HepG2 (cell line): ENCODE measurements at regions not wholly inside any gene's neighbourhood (a gene's known extent, or its start where the extent isn't known, plus 50 kb on each side); places are given as distances from the start of the nearest gene placed in this dataset.
A peak's percentile ranks its signal among the peaks of the same experiment; 100 is the strongest.

Experiments
- ATAD3A ChIP-seq: sonication (generic); formaldehyde crosslinking; IDR thresholded peaks from 2 replicates; pipeline ENCODE4 v1.4.0; 2020; ENCODE audit warnings: missing genetic modification reagents
- CHD4 ChIP-seq: fragments of 200-600 bp; sonication (generic); IDR thresholded peaks from 2 replicates; pipeline ENCODE4 v1.7.0; 2017; ENCODE audit warnings: mild to moderate bottlenecking, low read length, borderline replicate concordance
- FOSL1 ChIP-seq: sonication (generic); formaldehyde crosslinking; IDR thresholded peaks from 2 replicates; pipeline ENCODE4 v1.9.0; 2021; ENCODE audit warnings: missing genetic modification reagents, borderline replicate concordance
- FOXK1 ChIP-seq: sonication (generic); formaldehyde crosslinking; IDR thresholded peaks from 2 replicates; pipeline ENCODE4 v1.4.0; 2020; ENCODE audit warnings: low read depth, missing genetic modification reagents, borderline replicate concordance
- KLF11 ChIP-seq: IDR thresholded peaks from 2 replicates; pipeline ENCODE4 v1.6.1; 2016; ENCODE audit warnings: missing compliant biosample characterization
- PRPF4 ChIP-seq: fragments of 200-400 bp; formaldehyde crosslinking; IDR thresholded peaks from 2 replicates; pipeline ENCODE4 v1.6.1; 2016; ENCODE audit warnings: low read length, low read depth; ENCODE audit not compliant: poor library complexity, severe bottlenecking
- RARA ChIP-seq: IDR thresholded peaks from 2 replicates; pipeline ENCODE4 v1.6.1; 2016; ENCODE audit warnings: missing genetic modification reagents, missing compliant biosample characterization
- RXRA ChIP-seq: sonication (generic); formaldehyde crosslinking; IDR thresholded peaks from 2 replicates; pipeline ENCODE4 v1.5.1; 2020; ENCODE audit warnings: missing genetic modification reagents
- ZNF282 ChIP-seq: fragments of 450-650 bp; IDR thresholded peaks from 2 replicates; pipeline ENCODE4 v1.6.1; 2018; ENCODE audit not compliant: partially characterized antibody
- ZNF3 ChIP-seq: IDR thresholded peaks from 2 replicates; pipeline ENCODE4 v1.7.0; 2017; ENCODE audit warnings: inconsistent platforms
- ZNF644 ChIP-seq: IDR thresholded peaks from 2 replicates; pipeline ENCODE4 v1.6.1; 2016; ENCODE audit warnings: low read depth
- ZNF768 ChIP-seq: sonication (generic); formaldehyde crosslinking; IDR thresholded peaks from 2 replicates; pipeline ENCODE4 v1.4.0; 2020; ENCODE audit warnings: missing genetic modification reagents
- ZNF883 ChIP-seq: sonication (generic); formaldehyde crosslinking; IDR thresholded peaks from 2 replicates; pipeline ENCODE4 v1.5.1; 2020; ENCODE audit warnings: mild to moderate bottlenecking, missing genetic modification reagents; ENCODE audit errors: not compliant biosample characterization
- TF ChIP-seq, protein P1 (sequence below): sonication (generic); formaldehyde crosslinking; IDR thresholded peaks from 2 replicates; pipeline ENCODE4 v1.9.0; 2021; ENCODE audit warnings: missing genetic modification reagents, borderline replicate concordance
- TF ChIP-seq, protein P2 (sequence below): sonication (generic); formaldehyde crosslinking; IDR thresholded peaks from 2 replicates; pipeline ENCODE4 v1.4.0; 2020; ENCODE audit warnings: mild to moderate bottlenecking, missing genetic modification reagents
- TF ChIP-seq, protein P3 (sequence below): IDR thresholded peaks from 2 replicates; pipeline ENCODE4 v1.4.0; 2020; ENCODE audit warnings: mild to moderate bottlenecking, missing genetic modification reagents
- TF ChIP-seq, protein P4 (sequence below): sonication (generic); IDR thresholded peaks from 2 replicates; pipeline ENCODE4 v1.6.1; 2016; ENCODE audit warnings: low read depth, borderline replicate concordance
- TF ChIP-seq, protein P5 (sequence below): sonication (generic); formaldehyde crosslinking; IDR thresholded peaks from 2 replicates; pipeline ENCODE4 v1.4.0; 2020; ENCODE audit warnings: missing genetic modification reagents

DNA sequence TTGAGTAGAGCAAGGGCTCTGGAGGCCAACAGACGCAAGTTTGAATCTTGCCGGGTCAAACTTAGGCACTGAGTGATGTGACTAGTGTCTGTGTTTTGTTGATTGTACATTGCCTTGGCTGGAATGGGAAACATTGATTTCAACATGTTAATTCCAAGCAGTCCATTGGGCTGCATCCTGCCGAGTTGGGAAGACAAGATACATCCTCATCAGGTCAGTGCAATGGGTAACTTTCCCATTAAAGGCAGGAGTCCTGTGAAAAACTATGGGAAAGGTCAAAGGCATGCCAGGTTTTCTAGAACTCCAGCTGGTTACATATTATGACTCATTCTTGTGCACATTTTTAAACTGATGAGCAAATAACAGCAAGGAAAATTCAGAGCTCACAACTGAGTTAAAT, 126.5 kb upstream of the ABCA1 start (continued):
- TF ChIP-seq CHD4 (no peak), ATAD3A (CRISPR knock-in tag) (no peak), FOSL1 (peak; percentile 62; the same call in 1 of the 2 replicates), FOXK1 (CRISPR knock-in tag) (peak; percentile 22; the same call in 1 of the 2 replicates), ZNF768 (CRISPR knock-in tag) (no peak), ZNF3 (no peak), ZNF883 (CRISPR knock-in tag) (no peak), RARA (peak; percentile 75), RXRA (CRISPR knock-in tag) (peak; percentile 16; the same call in 1 of the 2 replicates), PRPF4 (no peak), ZNF644 (CRISPR knock-in tag) (peak; percentile 8; the same call in 1 of the 2 replicates), ZNF282 (no peak), KLF11 (no peak)
- TF ChIP-seq, protein P1, sequence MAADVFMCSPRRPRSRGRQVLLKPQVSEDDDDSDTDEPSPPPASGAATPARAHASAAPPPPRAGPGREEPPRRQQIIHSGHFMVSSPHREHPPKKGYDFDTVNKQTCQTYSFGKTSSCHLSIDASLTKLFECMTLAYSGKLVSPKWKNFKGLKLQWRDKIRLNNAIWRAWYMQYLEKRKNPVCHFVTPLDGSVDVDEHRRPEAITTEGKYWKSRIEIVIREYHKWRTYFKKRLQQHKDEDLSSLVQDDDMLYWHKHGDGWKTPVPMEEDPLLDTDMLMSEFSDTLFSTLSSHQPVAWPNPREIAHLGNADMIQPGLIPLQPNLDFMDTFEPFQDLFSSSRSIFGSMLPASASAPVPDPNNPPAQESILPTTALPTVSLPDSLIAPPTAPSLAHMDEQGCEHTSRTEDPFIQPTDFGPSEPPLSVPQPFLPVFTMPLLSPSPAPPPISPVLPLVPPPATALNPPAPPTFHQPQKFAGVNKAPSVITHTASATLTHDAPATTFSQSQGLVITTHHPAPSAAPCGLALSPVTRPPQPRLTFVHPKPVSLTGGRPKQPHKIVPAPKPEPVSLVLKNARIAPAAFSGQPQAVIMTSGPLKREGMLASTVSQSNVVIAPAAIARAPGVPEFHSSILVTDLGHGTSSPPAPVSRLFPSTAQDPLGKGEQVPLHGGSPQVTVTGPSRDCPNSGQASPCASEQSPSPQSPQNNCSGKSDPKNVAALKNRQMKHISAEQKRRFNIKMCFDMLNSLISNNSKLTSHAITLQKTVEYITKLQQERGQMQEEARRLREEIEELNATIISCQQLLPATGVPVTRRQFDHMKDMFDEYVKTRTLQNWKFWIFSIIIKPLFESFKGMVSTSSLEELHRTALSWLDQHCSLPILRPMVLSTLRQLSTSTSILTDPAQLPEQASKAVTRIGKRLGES (CRISPR knock-in tag), result no peak
- TF ChIP-seq, protein P2, sequence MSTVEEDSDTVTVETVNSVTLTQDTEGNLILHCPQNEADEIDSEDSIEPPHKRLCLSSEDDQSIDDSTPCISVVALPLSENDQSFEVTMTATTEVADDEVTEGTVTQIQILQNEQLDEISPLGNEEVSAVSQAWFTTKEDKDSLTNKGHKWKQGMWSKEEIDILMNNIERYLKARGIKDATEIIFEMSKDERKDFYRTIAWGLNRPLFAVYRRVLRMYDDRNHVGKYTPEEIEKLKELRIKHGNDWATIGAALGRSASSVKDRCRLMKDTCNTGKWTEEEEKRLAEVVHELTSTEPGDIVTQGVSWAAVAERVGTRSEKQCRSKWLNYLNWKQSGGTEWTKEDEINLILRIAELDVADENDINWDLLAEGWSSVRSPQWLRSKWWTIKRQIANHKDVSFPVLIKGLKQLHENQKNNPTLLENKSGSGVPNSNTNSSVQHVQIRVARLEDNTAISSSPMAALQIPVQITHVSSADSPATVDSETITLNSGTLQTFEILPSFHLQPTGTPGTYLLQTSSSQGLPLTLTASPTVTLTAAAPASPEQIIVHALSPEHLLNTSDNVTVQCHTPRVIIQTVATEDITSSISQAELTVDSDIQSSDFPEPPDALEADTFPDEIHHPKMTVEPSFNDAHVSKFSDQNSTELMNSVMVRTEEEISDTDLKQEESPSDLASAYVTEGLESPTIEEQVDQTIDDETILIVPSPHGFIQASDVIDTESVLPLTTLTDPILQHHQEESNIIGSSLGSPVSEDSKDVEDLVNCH, result no peak
- TF ChIP-seq, protein P3, sequence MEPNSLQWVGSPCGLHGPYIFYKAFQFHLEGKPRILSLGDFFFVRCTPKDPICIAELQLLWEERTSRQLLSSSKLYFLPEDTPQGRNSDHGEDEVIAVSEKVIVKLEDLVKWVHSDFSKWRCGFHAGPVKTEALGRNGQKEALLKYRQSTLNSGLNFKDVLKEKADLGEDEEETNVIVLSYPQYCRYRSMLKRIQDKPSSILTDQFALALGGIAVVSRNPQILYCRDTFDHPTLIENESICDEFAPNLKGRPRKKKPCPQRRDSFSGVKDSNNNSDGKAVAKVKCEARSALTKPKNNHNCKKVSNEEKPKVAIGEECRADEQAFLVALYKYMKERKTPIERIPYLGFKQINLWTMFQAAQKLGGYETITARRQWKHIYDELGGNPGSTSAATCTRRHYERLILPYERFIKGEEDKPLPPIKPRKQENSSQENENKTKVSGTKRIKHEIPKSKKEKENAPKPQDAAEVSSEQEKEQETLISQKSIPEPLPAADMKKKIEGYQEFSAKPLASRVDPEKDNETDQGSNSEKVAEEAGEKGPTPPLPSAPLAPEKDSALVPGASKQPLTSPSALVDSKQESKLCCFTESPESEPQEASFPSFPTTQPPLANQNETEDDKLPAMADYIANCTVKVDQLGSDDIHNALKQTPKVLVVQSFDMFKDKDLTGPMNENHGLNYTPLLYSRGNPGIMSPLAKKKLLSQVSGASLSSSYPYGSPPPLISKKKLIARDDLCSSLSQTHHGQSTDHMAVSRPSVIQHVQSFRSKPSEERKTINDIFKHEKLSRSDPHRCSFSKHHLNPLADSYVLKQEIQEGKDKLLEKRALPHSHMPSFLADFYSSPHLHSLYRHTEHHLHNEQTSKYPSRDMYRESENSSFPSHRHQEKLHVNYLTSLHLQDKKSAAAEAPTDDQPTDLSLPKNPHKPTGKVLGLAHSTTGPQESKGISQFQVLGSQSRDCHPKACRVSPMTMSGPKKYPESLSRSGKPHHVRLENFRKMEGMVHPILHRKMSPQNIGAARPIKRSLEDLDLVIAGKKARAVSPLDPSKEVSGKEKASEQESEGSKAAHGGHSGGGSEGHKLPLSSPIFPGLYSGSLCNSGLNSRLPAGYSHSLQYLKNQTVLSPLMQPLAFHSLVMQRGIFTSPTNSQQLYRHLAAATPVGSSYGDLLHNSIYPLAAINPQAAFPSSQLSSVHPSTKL (CRISPR knock-in tag), result peak; percentile 85
- TF ChIP-seq, protein P4, sequence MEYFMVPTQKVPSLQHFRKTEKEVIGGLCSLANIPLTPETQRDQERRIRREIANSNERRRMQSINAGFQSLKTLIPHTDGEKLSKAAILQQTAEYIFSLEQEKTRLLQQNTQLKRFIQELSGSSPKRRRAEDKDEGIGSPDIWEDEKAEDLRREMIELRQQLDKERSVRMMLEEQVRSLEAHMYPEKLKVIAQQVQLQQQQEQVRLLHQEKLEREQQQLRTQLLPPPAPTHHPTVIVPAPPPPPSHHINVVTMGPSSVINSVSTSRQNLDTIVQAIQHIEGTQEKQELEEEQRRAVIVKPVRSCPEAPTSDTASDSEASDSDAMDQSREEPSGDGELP, result peak; percentile 89
- TF ChIP-seq, protein P5, sequence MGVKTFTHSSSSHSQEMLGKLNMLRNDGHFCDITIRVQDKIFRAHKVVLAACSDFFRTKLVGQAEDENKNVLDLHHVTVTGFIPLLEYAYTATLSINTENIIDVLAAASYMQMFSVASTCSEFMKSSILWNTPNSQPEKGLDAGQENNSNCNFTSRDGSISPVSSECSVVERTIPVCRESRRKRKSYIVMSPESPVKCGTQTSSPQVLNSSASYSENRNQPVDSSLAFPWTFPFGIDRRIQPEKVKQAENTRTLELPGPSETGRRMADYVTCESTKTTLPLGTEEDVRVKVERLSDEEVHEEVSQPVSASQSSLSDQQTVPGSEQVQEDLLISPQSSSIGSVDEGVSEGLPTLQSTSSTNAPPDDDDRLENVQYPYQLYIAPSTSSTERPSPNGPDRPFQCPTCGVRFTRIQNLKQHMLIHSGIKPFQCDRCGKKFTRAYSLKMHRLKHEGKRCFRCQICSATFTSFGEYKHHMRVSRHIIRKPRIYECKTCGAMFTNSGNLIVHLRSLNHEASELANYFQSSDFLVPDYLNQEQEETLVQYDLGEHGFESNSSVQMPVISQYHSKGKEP (CRISPR knock-in tag), result no peak
